NCI-H2029 treated with DMSO at 0.1 percent for 48 hours (cell line): ENCODE measurements at regions not wholly inside any gene's neighbourhood (a gene's known extent, or its start where the extent isn't known, plus 50 kb on each side); places are given as distances from the start of the nearest gene placed in this dataset.
"Not testable (repeated sequence)": the region's sequence is repeated elsewhere in the genome, so short reads cannot be mapped to it uniquely, and the experiment has no call there.

ENCODE experiments used
- DNase-seq: peaks from one replicate; lab custom pipeline; 2025; lab: John Stamatoyannopoulos, UW

DNA sequence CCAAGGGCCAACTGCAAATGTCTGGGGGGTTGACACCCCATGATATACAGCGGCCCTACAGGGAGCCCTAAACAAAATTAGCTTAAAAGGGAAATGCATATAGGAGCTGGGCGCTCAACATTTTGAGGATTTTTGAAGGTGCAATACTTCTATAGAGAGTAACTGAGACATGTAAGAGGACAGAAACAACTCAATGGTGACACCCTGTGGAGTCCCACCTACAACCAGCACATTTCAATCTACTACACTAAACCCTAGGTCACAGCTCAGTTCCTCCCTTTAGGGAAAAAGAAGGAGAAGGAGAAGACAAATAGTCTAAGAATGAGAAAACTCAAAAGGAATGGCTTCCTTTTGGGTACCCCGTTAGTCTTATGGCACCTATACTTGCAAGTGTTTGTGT is 1010.5 kb upstream of the NOVA1 start:
- no peak for DNase-seq

DNA sequence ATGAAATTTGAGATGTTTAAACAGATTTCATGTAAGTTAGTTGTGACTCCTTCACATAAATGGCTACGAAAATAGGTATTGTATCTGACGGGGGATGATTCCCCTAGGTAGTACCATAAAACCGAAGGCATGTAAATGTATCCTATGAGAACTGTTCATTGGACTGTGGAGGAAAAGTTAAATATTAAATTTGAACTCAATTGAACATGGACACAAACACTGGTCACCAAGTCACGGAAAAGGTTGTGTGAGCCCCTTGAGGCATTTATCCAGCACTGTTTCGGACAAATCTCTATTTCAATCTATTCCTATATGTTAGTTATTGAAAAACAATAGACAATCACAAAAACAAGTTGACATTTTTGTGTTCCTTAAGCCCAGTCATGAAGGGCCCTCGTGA is 1014.3 kb upstream of the NOVA1 start:
- no peak for DNase-seq

DNA sequence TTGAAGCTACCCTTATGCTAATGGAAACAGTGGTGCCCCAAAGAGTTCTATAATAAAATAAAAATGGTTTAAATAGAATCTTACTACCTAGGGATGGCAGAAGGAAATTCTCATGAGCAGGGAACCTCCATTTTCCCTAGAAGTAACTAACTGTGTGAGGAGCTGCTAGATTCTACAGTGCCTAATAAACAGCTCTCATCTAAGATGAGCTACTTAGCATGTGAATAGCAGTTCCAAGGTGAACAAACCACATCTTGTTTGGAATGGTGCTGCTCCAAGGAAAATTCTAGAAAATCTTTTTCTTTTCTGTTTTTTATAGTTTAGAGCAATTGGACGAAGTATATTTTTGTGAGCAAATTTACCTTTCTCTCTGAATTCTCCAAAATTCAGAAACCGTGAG is 1015.3 kb upstream of the NOVA1 start:
- no peak for DNase-seq

DNA sequence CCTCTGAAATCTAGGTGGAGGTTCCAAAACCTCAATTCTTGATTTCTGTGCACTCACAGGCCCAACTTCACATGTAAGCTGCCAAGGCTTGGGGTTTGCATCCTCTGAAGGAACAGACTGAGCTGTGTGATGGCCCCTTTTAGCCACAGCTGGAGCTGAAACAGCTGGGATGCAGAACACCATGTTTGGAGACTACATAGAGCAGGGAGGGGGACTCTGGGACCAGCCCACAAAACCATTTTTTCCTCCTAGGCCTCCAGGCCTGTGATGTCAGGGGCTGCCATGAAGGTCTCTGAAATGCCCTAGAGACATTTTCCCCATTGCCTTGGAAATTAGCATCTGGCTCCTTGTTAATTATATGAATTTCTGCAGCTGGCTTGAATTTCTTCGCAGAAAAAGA is 1025.9 kb upstream of the NOVA1 start:
- DNase-seq: no peak

DNA sequence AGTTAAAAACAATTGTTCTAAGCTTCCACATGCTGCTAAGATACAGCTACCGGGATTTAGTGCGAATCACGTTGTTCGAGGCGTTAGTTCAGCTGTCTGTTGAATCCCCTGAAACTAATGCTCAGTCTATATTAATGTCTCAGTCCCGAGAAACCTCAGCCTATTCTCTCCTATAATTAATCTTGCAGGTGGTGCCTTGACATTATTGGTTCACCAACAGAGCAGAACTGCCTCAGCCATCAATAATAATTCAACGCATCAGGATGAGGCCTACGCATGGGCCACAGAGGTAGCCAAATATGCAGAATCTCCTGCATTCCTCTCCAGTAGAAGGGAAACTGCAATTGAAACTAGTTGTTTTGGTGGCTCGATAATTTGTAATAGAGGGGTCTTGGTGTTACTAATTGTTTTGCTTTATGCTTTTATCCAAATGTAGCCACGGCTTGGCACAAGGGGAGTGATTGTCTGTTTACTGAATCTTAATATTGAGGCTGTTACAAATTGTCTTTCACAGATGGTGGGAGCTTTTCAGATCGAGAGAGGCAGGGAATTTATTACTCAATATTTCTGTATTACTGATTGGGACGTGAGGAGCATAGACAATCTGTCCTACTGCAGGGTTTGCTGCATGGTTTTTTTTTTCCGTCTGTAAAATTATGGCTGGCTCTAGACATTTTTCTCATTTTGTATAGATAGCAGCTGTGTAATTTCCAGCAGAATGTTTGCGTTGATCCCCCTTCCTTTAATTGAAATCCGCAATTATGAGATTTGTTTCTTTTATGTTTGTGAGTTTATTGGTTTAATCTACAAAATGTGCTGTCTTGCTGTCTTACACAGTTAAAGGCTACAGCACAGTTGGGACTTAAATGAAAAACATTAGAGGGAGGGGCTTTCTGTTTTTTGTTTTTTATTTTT is 1036.5 kb upstream of the NOVA1 start:
- DNase-seq: no peak

DNA sequence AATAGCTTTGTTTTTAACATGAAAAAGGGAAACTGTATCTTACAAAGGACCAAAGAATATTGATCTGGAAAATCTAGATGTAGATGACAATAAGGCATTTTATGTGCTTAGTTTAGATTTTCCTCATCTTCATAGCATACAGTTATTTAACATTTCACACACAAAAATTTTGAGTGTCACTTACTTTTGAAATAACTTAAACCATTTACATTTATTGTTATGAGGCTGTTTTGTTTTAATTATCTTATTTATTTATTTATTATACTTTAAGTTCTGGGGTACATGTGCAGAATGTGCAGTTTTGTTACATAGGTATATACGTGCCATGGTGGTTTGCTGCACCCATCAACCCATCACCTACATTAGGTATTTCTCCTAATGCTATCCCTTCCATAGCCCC is 1042.9 kb upstream of the NOVA1 start:
- DNase-seq: not testable (repeated sequence)

DNA sequence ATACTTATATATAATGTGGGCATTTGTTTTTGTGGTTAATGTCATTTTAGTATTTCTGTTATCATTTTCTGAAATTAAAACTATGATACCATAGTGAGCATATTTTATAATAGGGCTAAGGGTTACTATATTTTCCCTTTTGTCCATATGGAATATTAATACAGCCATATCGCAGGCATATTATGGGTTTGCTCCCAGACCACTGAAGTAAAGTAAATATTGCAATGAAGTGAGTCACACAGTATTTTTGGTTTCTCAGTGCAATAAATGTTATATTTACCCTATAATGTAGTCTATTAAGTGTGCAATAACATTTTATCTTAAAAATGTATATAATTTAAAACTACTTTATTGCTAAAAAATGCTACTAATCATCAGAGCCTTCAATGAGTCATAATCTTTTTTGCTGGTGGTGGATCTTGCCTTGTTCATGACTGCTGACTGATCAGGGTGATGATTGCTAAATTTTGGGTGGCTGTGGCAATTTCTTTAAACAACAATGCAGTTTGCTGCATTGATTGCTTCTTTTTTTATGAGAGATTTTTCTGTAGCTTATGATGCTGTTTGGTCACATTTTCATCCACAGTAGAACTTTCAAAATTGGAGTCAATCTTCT is 1044.5 kb upstream of the NOVA1 start:
- DNase-seq: no peak

DNA sequence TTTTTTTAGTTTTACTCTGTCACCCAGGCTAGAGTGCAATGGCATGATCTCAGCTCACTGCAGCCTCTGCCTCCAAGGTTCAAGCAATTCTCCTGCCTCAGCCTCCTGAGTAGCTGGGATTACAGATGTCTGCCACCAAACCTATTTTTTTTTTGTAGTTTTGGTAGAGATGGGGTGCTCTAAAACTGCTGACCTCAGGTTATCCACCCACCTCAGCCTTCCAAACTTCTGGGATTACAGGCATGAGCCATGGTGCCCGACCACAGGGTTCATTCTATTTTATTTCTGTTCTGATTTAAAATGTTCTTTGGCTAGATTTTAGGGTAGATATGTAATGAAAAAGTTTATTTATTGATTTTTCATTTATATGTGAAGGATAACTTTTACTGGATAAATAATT is 1062.8 kb upstream of the NOVA1 start:
- DNase-seq: no peak

DNA sequence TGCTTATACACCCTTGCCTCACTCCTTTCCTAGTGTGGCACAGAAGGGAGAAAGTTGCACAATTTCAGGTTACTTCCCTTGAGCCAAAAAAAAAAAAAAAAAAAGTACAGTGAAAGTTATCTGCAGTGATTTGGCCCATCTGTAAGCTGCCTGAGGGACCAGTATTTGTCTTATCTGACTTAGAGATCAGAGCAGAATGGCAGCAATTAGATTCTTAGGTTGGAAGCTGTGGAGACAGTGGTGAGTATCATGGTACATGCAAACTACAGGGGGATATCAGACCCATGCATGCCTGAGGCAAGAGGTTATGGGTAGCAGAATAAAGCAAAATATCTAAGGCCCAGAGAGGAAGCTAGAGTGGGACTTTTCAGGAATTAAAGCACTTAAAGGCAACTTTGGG is 1070.7 kb upstream of the NOVA1 start:
- DNase-seq: no peak

DNA sequence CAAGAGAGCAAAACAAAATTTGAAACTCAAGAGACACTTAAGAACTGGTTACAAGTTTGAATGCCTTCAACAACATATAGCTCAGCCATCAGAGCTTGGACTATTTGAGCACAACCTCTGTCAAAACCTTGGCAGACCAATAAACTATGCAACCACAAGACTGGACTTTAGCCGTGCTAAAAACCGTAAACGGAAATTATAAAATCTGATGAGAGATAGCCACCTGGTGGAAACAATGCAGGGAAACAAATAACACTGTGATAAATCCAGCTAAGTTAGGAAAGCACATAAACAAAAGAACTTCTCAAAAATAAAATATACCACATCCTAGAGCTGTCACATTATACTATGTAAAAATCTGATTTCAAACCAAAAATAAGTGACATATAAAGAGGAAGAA is 1074.2 kb upstream of the NOVA1 start:
- DNase-seq: no peak

DNA sequence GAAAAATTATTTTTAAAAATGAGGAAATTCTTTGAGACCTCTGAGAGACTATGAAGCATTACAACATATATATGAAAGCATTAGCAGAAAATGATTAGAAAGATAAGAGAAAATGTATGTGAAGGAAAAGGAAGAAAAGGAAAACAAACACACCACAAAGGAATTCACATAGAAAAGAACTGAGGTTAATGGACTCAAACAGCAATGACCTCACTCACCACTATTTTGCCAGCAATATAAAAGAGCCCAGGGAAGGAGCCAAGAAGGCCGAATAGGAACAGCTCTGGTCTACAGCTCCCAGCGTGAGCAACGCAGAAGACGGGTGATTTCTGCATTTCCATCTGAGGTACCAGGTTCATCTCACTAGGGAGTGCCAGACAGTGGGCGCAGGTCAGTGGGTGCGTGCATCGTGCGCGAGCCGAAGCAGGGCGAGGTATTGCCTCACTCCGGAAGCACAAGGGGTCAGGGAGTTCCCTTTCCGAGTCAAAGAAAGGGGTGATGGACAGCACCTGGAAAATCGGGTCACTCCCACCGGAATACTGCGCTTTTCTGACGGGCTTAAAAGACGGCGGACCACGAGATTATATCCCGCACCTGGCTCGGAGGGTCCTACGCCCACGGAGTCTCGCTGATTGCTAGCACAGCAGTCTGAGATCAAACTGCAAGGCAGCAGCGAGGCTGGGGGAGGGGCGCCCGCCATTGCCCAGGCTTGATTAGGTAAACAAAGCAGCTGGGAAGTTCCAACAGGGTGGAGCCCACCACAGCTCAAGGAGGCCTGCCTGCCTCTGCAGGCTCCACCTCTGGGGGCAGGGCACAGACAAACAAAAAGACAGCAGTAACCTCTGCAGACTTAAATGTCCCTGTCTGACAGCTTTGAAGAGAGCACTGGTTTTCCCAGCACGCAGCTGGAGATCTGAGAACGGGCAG is 1075.2 kb upstream of the NOVA1 start:
- DNase-seq: not testable (repeated sequence)

DNA sequence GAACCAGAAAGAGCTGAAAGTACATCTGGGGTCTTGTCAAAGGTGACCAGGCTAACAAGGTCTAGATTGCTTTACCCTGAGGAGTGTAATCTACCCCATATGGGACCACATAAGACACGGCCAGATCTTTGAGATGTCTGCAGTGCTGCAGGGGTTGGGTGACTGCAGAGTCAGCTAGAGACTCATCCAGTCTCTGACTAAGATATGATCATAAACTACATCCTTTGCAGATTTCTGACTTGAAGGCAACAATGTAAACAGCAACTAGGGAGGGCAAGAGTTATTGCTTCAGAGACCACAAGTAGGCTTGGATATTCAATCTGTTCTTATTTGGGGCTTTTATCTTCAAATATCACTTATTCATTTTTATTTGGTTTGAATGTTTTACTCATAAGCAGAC is 1080.5 kb upstream of the FOXG1 start:
- no peak for DNase-seq

DNA sequence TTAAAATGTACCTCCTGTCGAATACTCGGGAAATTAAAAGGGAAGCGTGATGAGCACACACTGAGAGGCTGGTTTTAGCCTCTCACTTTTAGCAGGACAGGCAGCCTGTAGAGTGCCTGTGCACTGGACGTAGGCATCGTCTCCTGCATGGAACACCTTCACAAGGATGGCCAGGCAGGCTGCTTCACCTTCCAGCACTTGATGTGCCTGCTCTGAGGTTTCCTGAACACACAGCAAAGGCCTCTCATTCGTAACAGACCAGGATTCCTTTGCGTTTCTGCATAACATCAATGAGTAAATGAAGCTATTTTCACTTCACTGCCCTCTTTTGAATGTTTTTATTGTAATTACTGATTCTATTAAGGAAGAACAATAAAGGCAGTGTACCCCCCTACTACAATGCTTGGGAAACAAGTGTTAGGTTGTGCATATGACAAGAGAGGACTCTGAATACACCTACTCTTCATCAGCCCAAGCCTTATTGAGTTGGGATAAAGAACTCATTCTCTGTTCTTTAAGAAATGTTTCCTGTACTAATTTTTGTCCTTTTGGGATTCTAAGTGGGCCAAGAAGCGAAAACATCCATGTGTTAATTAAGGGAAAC is 1077.6 kb upstream of the FOXG1 start:
- no peak for DNase-seq

DNA sequence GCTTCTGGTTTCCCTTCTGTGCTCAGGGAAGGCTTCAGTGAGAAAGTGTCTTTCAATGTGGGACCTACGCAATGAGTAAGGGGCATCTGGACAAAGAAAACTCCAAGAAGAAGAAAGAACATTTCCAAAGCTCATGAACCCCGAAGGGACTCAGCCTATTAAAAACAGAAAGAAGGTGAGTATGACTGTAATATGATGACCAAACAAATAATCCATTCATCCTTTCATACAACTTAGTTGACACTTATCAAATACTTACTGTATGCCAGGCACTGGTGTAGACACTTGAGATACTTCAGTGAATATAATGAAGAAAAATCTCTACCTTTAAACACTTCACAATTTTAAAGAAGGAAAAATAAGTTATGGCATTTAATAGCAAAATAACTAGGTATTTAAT is 1054.2 kb upstream of the FOXG1 start:
- DNase-seq: no peak

DNA sequence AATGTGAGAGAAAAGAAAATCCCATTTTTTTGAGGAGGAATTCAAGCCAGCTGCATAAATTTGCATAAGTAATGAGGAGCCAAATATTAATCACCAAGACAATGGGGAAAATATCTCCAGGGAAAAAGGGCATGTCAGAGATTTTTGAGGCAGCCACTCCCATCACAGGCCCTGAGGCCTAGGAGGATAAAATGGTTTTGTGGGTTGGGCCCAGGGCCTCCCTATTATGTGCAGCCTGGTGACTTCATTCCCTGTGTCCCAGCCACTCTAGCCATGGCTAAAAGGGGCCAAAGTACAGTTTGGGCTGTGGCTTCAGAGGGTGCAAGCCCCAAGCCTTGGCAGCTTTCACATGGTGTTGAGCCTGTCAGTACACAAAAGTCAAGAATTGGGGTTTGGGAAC is 1051.0 kb upstream of the FOXG1 start:
- DNase-seq: no peak

DNA sequence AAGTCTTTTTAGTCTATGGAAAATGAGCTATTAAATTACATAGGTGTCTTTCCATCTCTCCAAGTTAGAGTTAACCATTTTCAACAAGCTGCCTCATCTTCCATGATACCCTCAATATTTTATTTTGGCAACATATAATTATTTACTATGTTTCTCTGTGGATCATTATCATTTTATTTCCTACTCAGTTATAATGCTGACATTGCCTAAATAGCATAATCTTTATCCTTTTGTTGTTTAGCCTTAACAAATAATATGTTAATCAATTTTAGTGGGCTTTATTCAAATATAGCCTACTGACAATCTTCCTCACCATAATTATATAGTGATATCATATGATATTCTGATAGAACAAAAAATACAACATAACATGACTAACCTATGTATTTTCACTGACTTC is 1044.8 kb upstream of the FOXG1 start:
- DNase-seq: no peak

DNA sequence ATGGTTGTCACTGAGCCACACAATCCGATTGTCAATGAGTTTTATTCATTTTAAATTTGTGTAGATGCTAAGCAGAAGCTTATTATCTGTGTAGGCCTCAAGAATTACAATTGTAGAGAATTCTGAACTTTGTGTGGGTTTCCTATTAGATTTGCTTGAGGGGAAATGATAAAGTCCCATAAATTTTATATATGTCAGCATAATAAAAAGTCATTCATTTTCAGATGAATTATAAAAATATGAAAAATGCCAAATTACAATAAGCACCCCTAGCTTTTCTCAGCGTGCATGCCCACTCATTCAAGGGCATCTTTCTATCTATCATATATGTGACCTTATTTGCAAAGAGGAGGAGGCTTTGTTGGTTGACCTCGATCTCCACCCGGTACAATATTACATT is 1041.1 kb upstream of the FOXG1 start:
- DNase-seq: no peak

DNA sequence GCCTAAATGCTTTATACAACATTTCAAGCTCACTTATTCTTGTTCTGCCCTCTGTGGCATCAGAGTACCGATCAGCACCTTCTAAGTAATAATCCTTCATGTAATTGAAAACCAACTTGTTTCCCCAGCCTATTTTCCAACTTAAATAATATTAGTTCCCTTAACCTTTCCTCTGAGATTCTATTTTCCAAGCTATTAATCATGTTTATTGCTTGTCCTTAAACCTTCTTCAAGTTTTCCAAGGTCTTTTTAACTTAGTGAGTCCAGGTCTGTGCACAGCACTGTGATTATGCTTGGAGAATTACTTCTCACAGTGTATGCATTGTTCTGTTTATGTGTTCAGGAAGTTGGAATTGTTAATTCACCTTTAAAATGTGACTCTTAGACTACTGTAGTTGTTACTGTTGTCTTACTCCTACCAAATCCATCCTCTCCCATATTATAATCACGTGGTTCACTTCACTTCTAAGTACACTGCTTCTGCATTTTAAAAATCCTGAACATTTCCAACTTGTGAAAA is 1039.3 kb upstream of the FOXG1 start:
- DNase-seq: no peak

DNA sequence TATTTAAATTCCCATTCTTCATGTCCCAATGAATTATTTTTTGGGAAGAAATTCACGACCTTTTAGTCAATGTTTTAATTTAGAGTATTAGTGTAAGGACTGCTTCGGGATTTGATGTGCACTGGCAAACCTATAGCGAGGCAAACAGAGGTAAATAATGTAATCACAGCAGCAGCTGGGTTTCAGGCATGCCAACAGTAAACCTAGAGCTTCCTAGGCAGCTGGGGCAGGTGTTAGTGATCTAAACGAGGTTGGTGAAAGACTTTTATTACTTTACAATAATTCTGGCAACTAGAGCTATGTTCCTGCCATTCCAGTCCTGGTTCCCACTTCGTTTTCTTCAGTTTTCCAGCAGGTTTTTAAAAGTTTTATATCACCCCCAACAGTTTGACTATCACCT is 1036.4 kb upstream of the FOXG1 start:
- no peak for DNase-seq

DNA sequence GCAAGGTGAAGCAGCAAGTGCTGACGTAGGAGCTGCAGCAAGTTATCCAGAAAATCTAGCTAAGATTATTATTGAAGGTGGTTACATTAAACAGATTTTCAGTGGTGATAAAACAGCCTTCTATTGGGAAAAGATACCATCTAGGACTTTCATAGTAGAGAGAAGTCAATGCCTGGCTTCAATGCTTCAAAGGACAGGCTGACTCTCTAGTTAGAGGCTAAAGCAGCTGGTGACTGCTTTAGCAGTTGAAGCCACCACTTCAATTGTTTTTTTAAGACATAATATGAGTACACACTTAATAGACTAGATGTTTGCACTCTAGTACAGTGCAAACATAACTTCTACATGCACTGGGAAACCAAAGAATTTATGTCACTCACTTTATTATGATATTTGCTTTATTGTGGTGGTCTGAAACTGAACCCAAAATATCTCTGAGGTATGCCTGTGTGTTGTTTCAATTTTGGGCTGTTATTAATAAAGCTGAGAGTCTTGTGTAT is 1026.9 kb upstream of the FOXG1 start:
- no peak for DNase-seq

DNA sequence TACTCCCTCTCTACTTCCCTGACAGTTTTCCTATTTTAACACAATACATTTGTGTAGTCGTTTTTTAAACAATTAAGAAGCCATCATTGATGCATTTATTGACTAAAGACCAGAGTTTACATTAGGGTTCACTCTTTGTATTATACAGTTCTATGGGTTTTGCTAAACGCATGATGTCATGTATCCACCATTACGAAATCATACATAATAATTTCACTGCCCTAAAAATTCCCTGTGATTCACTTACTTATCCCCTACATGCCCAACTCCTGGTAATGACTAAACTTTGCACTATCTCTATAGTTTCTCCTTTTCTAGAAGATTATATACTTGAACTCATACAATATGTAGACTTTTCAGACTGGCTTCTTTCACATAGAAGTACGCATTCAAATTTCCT is 1016.5 kb upstream of the FOXG1 start:
- no peak for DNase-seq

DNA sequence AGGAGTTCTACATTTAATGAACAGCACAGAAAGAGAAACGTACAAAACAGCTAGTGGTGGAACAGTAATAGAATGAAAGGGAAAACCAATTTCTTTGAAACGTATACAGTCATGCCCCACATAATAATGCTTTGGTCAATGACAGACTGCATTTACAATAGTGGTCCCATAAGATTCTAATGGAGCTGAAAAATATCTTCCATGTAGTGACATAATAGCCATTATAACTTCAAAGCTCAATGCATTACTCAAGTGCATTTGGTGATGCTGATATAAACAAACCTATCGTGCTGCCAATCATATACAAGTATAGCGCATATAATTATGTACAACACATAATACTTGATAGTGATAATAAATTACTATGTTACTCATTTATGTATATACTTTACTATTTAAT is 1008.9 kb upstream of the FOXG1 start:
- not testable (repeated sequence) for DNase-seq
